ENCODE measurements at regions not wholly inside any gene's neighbourhood (a gene's known extent, or its start where the extent isn't known, plus 50 kb on each side); places are given as distances from the start of the nearest gene placed in this dataset.
"Not testable (repeated sequence)": the region's sequence is repeated elsewhere in the genome, so short reads cannot be mapped to it uniquely, and the experiment has no call there.

GRCh38 chr17:73887739-73888138 lies 243.5 kb upstream of the SDK2 start:
- no peak for DNase-seq (ENCODE audit: low read depth in 2 of 2)

GRCh38 chr17:73888862-73889261 lies 244.6 kb upstream of the SDK2 start:
- no peak for DNase-seq (ENCODE audit: low read depth in 2 of 2)

GRCh38 chr17:73889439-73889838 lies 245.2 kb upstream of the SDK2 start:
- no peak for DNase-seq (ENCODE audit: low read depth in 2 of 2)

GRCh38 chr17:73890831-73891405 lies 246.7 kb upstream of the SDK2 start:
- no peak for DNase-seq (ENCODE audit: low read depth in 2 of 2)

GRCh38 chr17:73895157-73895556 lies 250.9 kb upstream of the SDK2 start:
- DNase-seq (ENCODE audit: low read depth in 2 of 2): no peak

- no peak for DNase-seq (ENCODE audit: low read depth in 2 of 2)
These were observed 252.7 kb upstream of the SDK2 start for GRCh38 chr17:73896966-73897365.

GRCh38 chr17:73899839-73900238 lies 255.6 kb upstream of the SDK2 start:
- no peak for DNase-seq (ENCODE audit: low read depth in 2 of 2)

- no peak for DNase-seq (ENCODE audit: low read depth in 2 of 2)
These were observed 256.3 kb upstream of the SDK2 start for GRCh38 chr17:73900516-73900915.

- no peak for DNase-seq (ENCODE audit: low read depth in 2 of 2)
These were observed 257.0 kb upstream of the SDK2 start for GRCh38 chr17:73901249-73901648.

GRCh38 chr17:73901661-73902415 lies 257.6 kb upstream of the SDK2 start:
- no peak for DNase-seq (ENCODE audit: low read depth in 2 of 2)

- DNase-seq (ENCODE audit: low read depth in 2 of 2): no peak
These were observed 258.4 kb upstream of the SDK2 start for GRCh38 chr17:73902416-73903181.

GRCh38 chr17:73906896-73907870 lies 262.9 kb upstream of the SDK2 start:
- DNase-seq (ENCODE audit: low read depth in 2 of 2): no peak

- DNase-seq (ENCODE audit: low read depth in 2 of 2): no peak
These were observed 264.9 kb upstream of the SDK2 start for GRCh38 chr17:73909186-73909585.

- DNase-seq (ENCODE audit: low read depth in 2 of 2): no peak
These were observed 266.0 kb upstream of the SDK2 start for GRCh38 chr17:73910206-73910605.

- DNase-seq (ENCODE audit: low read depth in 2 of 2): no peak
These were observed 266.7 kb upstream of the SDK2 start for GRCh38 chr17:73910821-73911515.

GRCh38 chr17:73911726-73912372 lies 267.6 kb upstream of the SDK2 start:
- no peak for DNase-seq (ENCODE audit: low read depth in 2 of 2)

- no peak for DNase-seq (ENCODE audit: low read depth in 2 of 2)
These were observed 268.1 kb upstream of the SDK2 start for GRCh38 chr17:73912373-73912746.

GRCh38 chr17:73914536-73915274 lies 270.5 kb upstream of the SDK2 start:
- DNase-seq (ENCODE audit: low read depth in 2 of 2): no peak

- not testable (repeated sequence) for DNase-seq (ENCODE audit: low read depth in 2 of 2)
These were observed 274.8 kb upstream of the SDK2 start for GRCh38 chr17:73919033-73919432.

GRCh38 chr17:73921306-73921705 lies 277.1 kb upstream of the SDK2 start:
- no peak for DNase-seq (ENCODE audit: low read depth in 2 of 2)
